ENCODE measurements at regions not wholly inside any gene's neighbourhood (a gene's known extent, or its start where the extent isn't known, plus 50 kb on each side); places are given as distances from the start of the nearest gene placed in this dataset.

DNA sequence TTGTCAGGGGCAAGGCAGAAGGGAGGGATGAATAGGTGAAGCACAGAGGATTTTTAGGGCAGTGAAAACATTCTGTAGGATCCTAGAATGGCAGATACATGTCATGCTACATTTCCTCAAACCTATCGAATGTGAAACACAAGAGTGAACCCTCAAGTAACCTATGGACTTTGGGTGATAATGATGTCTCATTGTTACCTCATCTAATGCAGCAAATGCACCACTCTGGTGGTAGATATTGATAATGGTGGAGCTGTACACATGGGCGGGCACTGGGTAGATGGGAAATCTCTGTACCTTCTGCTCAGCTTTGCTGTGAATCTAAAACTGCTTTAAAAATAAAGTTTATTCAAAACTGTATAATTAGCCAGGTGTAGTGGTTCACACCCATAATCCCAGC is 95.2 kb upstream of the NCK2 start:
- TF ChIP-seq, protein P1, sequence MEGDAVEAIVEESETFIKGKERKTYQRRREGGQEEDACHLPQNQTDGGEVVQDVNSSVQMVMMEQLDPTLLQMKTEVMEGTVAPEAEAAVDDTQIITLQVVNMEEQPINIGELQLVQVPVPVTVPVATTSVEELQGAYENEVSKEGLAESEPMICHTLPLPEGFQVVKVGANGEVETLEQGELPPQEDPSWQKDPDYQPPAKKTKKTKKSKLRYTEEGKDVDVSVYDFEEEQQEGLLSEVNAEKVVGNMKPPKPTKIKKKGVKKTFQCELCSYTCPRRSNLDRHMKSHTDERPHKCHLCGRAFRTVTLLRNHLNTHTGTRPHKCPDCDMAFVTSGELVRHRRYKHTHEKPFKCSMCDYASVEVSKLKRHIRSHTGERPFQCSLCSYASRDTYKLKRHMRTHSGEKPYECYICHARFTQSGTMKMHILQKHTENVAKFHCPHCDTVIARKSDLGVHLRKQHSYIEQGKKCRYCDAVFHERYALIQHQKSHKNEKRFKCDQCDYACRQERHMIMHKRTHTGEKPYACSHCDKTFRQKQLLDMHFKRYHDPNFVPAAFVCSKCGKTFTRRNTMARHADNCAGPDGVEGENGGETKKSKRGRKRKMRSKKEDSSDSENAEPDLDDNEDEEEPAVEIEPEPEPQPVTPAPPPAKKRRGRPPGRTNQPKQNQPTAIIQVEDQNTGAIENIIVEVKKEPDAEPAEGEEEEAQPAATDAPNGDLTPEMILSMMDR (IDR thresholded peaks at IDR 0.05; ENCODE audit: low read depth, low read length, missing input control) = no peak
- TF ChIP-seq EGR1 (IDR thresholded peaks at IDR 0.05; ENCODE audit: low read depth in 2 of 2) (no peak), RXRA (IDR thresholded peaks at IDR 0.05) (no peak), JUND (IDR thresholded peaks at IDR 0.05) (no peak), RAD21 (IDR thresholded peaks at IDR 0.05) (no peak), HNF4A (conservative IDR thresholded peaks at IDR 0.05) (no peak)
- TF ChIP-seq, protein P2, sequence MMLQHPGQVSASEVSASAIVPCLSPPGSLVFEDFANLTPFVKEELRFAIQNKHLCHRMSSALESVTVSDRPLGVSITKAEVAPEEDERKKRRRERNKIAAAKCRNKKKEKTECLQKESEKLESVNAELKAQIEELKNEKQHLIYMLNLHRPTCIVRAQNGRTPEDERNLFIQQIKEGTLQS (IDR thresholded peaks at IDR 0.05) = no peak

Data from liver (tissue), 3 donors.